NCI-H2196 treated with DMSO at 0.1 percent for 48 hours (cell line): ENCODE measurements at regions not wholly inside any gene's neighbourhood (a gene's known extent, or its start where the extent isn't known, plus 50 kb on each side); places are given as distances from the start of the nearest gene placed in this dataset.

ENCODE experiments used
- DNase-seq: peaks from one replicate; lab custom pipeline; 2025; ENCODE audit not compliant: unreplicated experiment; lab: John Stamatoyannopoulos, UW

- no peak for DNase-seq
These were observed 103.7 kb downstream of the LACC1 start for GRCh38 chr13:43983373-43983772.

- no peak for DNase-seq
These were observed 104.6 kb downstream of the LACC1 start for GRCh38 chr13:43984292-43984691.

- no peak for DNase-seq
These were observed 105.8 kb downstream of the LACC1 start for GRCh38 chr13:43985422-43986072.

GRCh38 chr13:43986421-43986981 is 106.8 kb downstream of the LACC1 start:
- DNase-seq: peak; percentile 36

- no peak for DNase-seq
These were observed 108.6 kb downstream of the LACC1 start for GRCh38 chr13:43988302-43988701.

GRCh38 chr13:43990021-43990420 is 110.3 kb downstream of the LACC1 start:
- no peak for DNase-seq

- DNase-seq: no peak
These were observed 111.1 kb downstream of the LACC1 start for GRCh38 chr13:43990829-43991228.

- no peak for DNase-seq
These were observed 112.1 kb downstream of the LACC1 start for GRCh38 chr13:43991773-43992201.

- no peak for DNase-seq
These were observed 112.5 kb downstream of the LACC1 start for GRCh38 chr13:43992211-43992610.

GRCh38 chr13:43994999-43995859 is 115.5 kb downstream of the LACC1 start:
- no peak for DNase-seq

- no peak for DNase-seq
These were observed 116.5 kb downstream of the LACC1 start for GRCh38 chr13:43996221-43996620.

GRCh38 chr13:44003481-44003880 is 123.8 kb downstream of the LACC1 start:
- no peak for DNase-seq

- DNase-seq: no peak
These were observed 125.2 kb downstream of the LACC1 start for GRCh38 chr13:44004878-44005277.

GRCh38 chr13:44007451-44007850 is 127.7 kb downstream of the LACC1 start:
- DNase-seq: no peak

GRCh38 chr13:44011036-44011435 is 131.3 kb downstream of the LACC1 start:
- DNase-seq: no peak

GRCh38 chr13:44012910-44013757 is 133.4 kb downstream of the LACC1 start:
- DNase-seq: no peak

- DNase-seq: no peak
These were observed 134.1 kb downstream of the LACC1 start for GRCh38 chr13:44013758-44014291.

- no peak for DNase-seq
These were observed 134.8 kb downstream of the LACC1 start for GRCh38 chr13:44014501-44014900.

- DNase-seq: no peak
These were observed 135.4 kb downstream of the LACC1 start for GRCh38 chr13:44015118-44015517.

- DNase-seq: no peak
These were observed 136.1 kb downstream of the LACC1 start for GRCh38 chr13:44015811-44016210.

- DNase-seq: no peak
These were observed 138.1 kb downstream of the LACC1 start for GRCh38 chr13:44017756-44018309.
